HCT116 (cell line): ENCODE measurements at regions not wholly inside any gene's neighbourhood (a gene's known extent, or its start where the extent isn't known, plus 50 kb on each side); places are given as distances from the start of the nearest gene placed in this dataset.

Experiments
- ATAC-seq: fragments of 200-7000 bp; cut with Tn5 transposase; 2 replicates; pipeline ENCODE4 v1.9.1; 2020; ENCODE audit warnings: mild to moderate bottlenecking, moderate library complexity
- BruUV-seq: library from RNA; stranded (reverse); fragments of 400-500 nt; replicated peaks from 2 replicates; lab custom pipeline; 2021; lab: Mats Ljungman, UMichigan
- CTCF ChIA-PET: fragments of 300-600 bp; sonication (Branson Sonifier 250); formaldehyde crosslinking; loops from one replicate; lab custom pipeline; 2021; ENCODE audit warnings: antibody characterized with exemption; lab: Charles Lee
- POLR2A ChIA-PET: fragments of 300-600, 350-600 bp; sonication (Branson Sonifier 250); formaldehyde crosslinking; loops from one replicate; lab custom pipeline; 2021; ENCODE audit warnings: antibody characterized with exemption; lab: Charles Lee
- RAD21 ChIA-PET, 2 experiments: fragments of 300-600 bp; sonication (Branson Sonifier 250); formaldehyde crosslinking; loops; one replicate each; lab custom pipeline; 2023; ENCODE audit warnings: low total read pairs in 2 of 2; ENCODE audit not compliant: uncharacterized antibody in 2 of 2, unreplicated experiment in 2 of 2, low non-redundant PET in 1 of 2; lab: Charles Lee
- DNase-seq: peaks from one replicate; pipeline ENCODE4 v3.0.0-alpha.2; 2010; ENCODE audit warnings: low read depth, low spot score
- H2AFZ ChIP-seq: fragments of 200-600 bp; shearing (Covaris generic), sonication (generic); 2 replicates; pipeline ENCODE4 v1.6.1; 2017; ENCODE audit warnings: low read depth, mixed run types, mixed read lengths, antibody characterized with exemption, low read length; ENCODE audit not compliant: poor library complexity, severe bottlenecking
- H3K27ac ChIP-seq: 2 replicates; pipeline ENCODE4 v1.5.1; 2012; ENCODE audit warnings: low read depth, low read length
- H3K27me3 ChIP-seq: fragments of 200-600 bp; sonication (generic); 2 replicates; pipeline ENCODE4 v1.6.1; 2016; ENCODE audit warnings: mixed run types, low read length, mixed read lengths; ENCODE audit not compliant: insufficient read depth
- H3K36me3 ChIP-seq, 2 experiments: fragments of 200-500 bp in 1 of 2; fragments of 200-600 bp in 1 of 2; sonication (Bioruptor generic) in 1 of 2; sonication (generic) in 1 of 2; 2 replicates each; pipeline versions ENCODE4 v1.5.1 to v1.6.1; 2014 to 2016; ENCODE audit warnings: low read length in 2 of 2, inconsistent platforms in 1 of 2, mixed read lengths in 1 of 2, mixed run types in 1 of 2; ENCODE audit not compliant: insufficient read depth in 2 of 2, control insufficient read depth in 1 of 2
- H3K4me1 ChIP-seq, 2 experiments: fragments of 200-600 bp in 1 of 2; sonication (generic) in 1 of 2; 2 replicates each; pipeline versions ENCODE4 v1.5.1 to v1.6.1; 2012 to 2017; ENCODE audit warnings: low read length in 2 of 2, inconsistent platforms in 1 of 2, mild to moderate bottlenecking in 1 of 2, mixed read lengths in 1 of 2, mixed run types in 1 of 2, moderate library complexity in 1 of 2; ENCODE audit not compliant: insufficient read depth in 2 of 2, control insufficient read depth in 1 of 2
- H3K4me2 ChIP-seq: fragments of 200-600 bp; sonication (generic); 2 replicates; pipeline ENCODE4 v1.6.1; 2017; ENCODE audit warnings: mixed run types, low read length, mixed read lengths
- H3K4me3 ChIP-seq, 2 experiments: fragments of 200-600 bp in 1 of 2; sonication (generic) in 1 of 2; replicated peaks in 1 of 2; 2 replicates each; pipeline ENCODE4 v1.5.1; 2011 to 2016; ENCODE audit warnings: low read length in 2 of 2, control low read depth in 1 of 2, low read depth in 1 of 2, mild to moderate bottlenecking in 1 of 2, mixed read lengths in 1 of 2, mixed run types in 1 of 2
- H3K79me2 ChIP-seq: fragments of 200-600 bp; sonication (generic); 2 replicates; pipeline ENCODE4 v1.6.1; 2017; ENCODE audit warnings: mild to moderate bottlenecking, mixed run types, low read length, moderate library complexity, mixed read lengths; ENCODE audit not compliant: insufficient read depth
- H3K9ac ChIP-seq: fragments of 200-600 bp; sonication (generic); 2 replicates; pipeline ENCODE4 v1.6.1; 2016; ENCODE audit warnings: low read length, mixed read lengths
- H3K9me2 ChIP-seq: fragments of 200-600 bp; sonication (generic), shearing (Covaris generic); 2 replicates; pipeline ENCODE4 v1.6.1; 2017; ENCODE audit warnings: mixed run types, mild to moderate bottlenecking, moderate library complexity; ENCODE audit not compliant: insufficient read depth
- H3K9me3 ChIP-seq, 2 experiments: fragments of 200-500 bp in 1 of 2; fragments of 200-600 bp in 1 of 2; sonication (Bioruptor generic) in 1 of 2; sonication (generic) in 1 of 2; 2 replicates each; pipeline ENCODE4 v1.6.1; 2014 to 2017; ENCODE audit warnings: low read length in 2 of 2, mixed read lengths in 2 of 2, inconsistent platforms in 1 of 2, low read depth in 1 of 2, mild to moderate bottlenecking in 1 of 2, mixed run types in 1 of 2, moderate library complexity in 1 of 2; ENCODE audit not compliant: control insufficient read depth in 1 of 2, insufficient read depth in 1 of 2
- H4K20me1 ChIP-seq: fragments of 200-600 bp; sonication (generic), shearing (Covaris generic); 2 replicates; pipeline ENCODE4 v1.6.1; 2017; ENCODE audit warnings: mixed run types, mild to moderate bottlenecking, moderate library complexity; ENCODE audit not compliant: insufficient read depth
- EGR1 ChIP-seq: IDR thresholded peaks from 2 replicates; pipeline ENCODE4 v1.6.1; 2012; ENCODE audit warnings: low read depth
- ELF1 ChIP-seq: IDR thresholded peaks from 2 replicates; pipeline ENCODE4 v1.6.1; 2012; ENCODE audit warnings: low read depth, borderline replicate concordance
- EZH2 ChIP-seq: fragments of 200-600 bp; sonication (generic); IDR thresholded peaks from 2 replicates; pipeline ENCODE4 v1.6.1; 2017; ENCODE audit warnings: antibody characterized with exemption, mixed run types
- EZH2phosphoT487 ChIP-seq: fragments of 200-600 bp; IDR thresholded peaks from 2 replicates; pipeline ENCODE4 v1.6.1; 2018; ENCODE audit warnings: antibody characterized with exemption, borderline replicate concordance
- FOSL1 ChIP-seq: IDR thresholded peaks from 2 replicates; pipeline ENCODE4 v1.6.1; 2012; ENCODE audit warnings: low read depth
- JUND ChIP-seq: IDR thresholded peaks from 2 replicates; pipeline ENCODE4 v1.6.1; 2012
- SP1 ChIP-seq: IDR thresholded peaks from 2 replicates; pipeline ENCODE4 v1.6.1; 2012; ENCODE audit warnings: low read depth
- YY1 ChIP-seq: IDR thresholded peaks from 2 replicates; pipeline ENCODE4 v1.6.1; 2011; ENCODE audit warnings: low read length, low read depth, moderate library complexity, mild to moderate bottlenecking; ENCODE audit not compliant: insufficient replicate concordance; ENCODE audit errors: extremely low read depth
- ZNF274 ChIP-seq: fragments of 200-500 bp; sonication (Bioruptor generic); IDR thresholded peaks from 2 replicates; pipeline ENCODE4 v1.6.1; 2014; ENCODE audit warnings: mild to moderate bottlenecking, low read depth, low read length, inconsistent platforms
- intact Hi-C: fragments of 100-400 bp; cut with micrococcal nuclease; formaldehyde crosslinking; loops from 2 replicates; pipeline ENCODE4 v1.10.0; 2022
- TF ChIP-seq, protein P1 (sequence below): IDR thresholded peaks from 2 replicates; pipeline ENCODE4 v1.6.1; 2011; ENCODE audit warnings: mild to moderate bottlenecking, low read length, moderate library complexity; ENCODE audit not compliant: insufficient replicate concordance; ENCODE audit errors: extremely low read depth
- TF ChIP-seq, protein P2 (sequence below): IDR thresholded peaks from 2 replicates; pipeline ENCODE4 v1.6.1; 2012
- TF ChIP-seq, protein P3 (sequence below): IDR thresholded peaks from 2 replicates; pipeline ENCODE4 v1.6.1; 2012; ENCODE audit warnings: low read depth
- TF ChIP-seq, protein P4 (sequence below), 3 experiments: fragments of 200-600 bp in 1 of 3; sonication (generic) in 1 of 3; IDR thresholded peaks in 2 of 3; conservative IDR thresholded peaks in 1 of 3; 2 replicates each; pipeline ENCODE4 v1.5.1; 2012 to 2017; ENCODE audit warnings: low read depth in 2 of 3, low read length in 2 of 3, antibody characterized with exemption in 1 of 3, borderline replicate concordance in 1 of 3, control low read depth in 1 of 3, mild to moderate bottlenecking in 1 of 3, mixed read lengths in 1 of 3, mixed run types in 1 of 3, moderate library complexity in 1 of 3; ENCODE audit not compliant: insufficient read depth in 1 of 3

GRCh38 chr2:78890935-78891334, 134.6 kb upstream of the REG3G start:
- CTCF ChIA-PET: no interaction called here
- Histone ChIP-seq H3K9me3 (peaks cover 4 to 17% of the 10 kb centered on the region in 2 experiments; a peak in 2 of 4 replicates), H3K4me1 (no peaks in the 10 kb centered on the region), H4K20me1 (no peaks in the 10 kb centered on the region), H3K9ac (no peak overlapping the region), H2AFZ (no peak overlapping the region), H3K9me2 (no peaks in the 10 kb centered on the region), H3K36me3 (no peaks in the 10 kb centered on the region), H3K27me3 (no peaks in the 10 kb centered on the region), H3K79me2 (no peaks in the 10 kb centered on the region), H3K4me2 (no peak overlapping the region), H3K27ac (no peak overlapping the region), H3K4me3 (no peak overlapping the region)
- BruUV-seq: no TSS peak
- no peak for TF ChIP-seq ELF1
- TF ChIP-seq, protein P1, sequence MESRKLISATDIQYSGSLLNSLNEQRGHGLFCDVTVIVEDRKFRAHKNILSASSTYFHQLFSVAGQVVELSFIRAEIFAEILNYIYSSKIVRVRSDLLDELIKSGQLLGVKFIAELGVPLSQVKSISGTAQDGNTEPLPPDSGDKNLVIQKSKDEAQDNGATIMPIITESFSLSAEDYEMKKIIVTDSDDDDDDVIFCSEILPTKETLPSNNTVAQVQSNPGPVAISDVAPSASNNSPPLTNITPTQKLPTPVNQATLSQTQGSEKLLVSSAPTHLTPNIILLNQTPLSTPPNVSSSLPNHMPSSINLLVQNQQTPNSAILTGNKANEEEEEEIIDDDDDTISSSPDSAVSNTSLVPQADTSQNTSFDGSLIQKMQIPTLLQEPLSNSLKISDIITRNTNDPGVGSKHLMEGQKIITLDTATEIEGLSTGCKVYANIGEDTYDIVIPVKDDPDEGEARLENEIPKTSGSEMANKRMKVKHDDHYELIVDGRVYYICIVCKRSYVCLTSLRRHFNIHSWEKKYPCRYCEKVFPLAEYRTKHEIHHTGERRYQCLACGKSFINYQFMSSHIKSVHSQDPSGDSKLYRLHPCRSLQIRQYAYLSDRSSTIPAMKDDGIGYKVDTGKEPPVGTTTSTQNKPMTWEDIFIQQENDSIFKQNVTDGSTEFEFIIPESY: no peak
- no peak for TF ChIP-seq EZH2
- TF ChIP-seq ZNF274: no peak
- DNase-seq (no peak), ATAC-seq (no peak)
- RAD21 ChIA-PET: no interaction called here
- intact Hi-C loops: no loop called here
- POLR2A ChIA-PET: no interaction called here

DNA sequence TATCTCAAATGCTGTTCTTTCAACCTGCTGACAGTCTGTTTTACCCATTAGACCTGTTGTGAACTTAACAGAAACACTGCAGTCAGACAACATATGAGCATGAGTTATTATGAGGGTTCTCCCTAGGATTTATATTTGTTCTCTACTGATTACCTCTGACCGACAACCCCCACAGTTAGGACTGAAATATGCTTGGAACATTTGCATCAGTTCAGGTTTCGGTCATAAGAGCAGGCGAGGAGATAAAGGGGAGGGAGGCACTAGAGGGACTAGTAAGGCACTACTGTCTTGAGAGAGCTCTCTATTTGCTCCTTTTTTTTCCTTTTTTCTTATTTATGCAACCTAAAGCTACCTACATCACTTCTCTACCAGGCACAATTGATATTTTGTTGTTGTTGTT, 133.2 kb upstream of the REG3G start:
- no peaks in the 10 kb centered on the region for H4K20me1 ChIP-seq
- POLR2A ChIA-PET: no interaction called here
- TF ChIP-seq JUND (no peak), SP1 (no peak), FOSL1 (no peak), EZH2phosphoT487 (no peak), EGR1 (no peak), YY1 (no peak), ELF1 (no peak)
- TF ChIP-seq, protein P2, sequence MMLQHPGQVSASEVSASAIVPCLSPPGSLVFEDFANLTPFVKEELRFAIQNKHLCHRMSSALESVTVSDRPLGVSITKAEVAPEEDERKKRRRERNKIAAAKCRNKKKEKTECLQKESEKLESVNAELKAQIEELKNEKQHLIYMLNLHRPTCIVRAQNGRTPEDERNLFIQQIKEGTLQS: no peak
- TF ChIP-seq, protein P3, sequence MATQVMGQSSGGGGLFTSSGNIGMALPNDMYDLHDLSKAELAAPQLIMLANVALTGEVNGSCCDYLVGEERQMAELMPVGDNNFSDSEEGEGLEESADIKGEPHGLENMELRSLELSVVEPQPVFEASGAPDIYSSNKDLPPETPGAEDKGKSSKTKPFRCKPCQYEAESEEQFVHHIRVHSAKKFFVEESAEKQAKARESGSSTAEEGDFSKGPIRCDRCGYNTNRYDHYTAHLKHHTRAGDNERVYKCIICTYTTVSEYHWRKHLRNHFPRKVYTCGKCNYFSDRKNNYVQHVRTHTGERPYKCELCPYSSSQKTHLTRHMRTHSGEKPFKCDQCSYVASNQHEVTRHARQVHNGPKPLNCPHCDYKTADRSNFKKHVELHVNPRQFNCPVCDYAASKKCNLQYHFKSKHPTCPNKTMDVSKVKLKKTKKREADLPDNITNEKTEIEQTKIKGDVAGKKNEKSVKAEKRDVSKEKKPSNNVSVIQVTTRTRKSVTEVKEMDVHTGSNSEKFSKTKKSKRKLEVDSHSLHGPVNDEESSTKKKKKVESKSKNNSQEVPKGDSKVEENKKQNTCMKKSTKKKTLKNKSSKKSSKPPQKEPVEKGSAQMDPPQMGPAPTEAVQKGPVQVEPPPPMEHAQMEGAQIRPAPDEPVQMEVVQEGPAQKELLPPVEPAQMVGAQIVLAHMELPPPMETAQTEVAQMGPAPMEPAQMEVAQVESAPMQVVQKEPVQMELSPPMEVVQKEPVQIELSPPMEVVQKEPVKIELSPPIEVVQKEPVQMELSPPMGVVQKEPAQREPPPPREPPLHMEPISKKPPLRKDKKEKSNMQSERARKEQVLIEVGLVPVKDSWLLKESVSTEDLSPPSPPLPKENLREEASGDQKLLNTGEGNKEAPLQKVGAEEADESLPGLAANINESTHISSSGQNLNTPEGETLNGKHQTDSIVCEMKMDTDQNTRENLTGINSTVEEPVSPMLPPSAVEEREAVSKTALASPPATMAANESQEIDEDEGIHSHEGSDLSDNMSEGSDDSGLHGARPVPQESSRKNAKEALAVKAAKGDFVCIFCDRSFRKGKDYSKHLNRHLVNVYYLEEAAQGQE: no peak
- TF ChIP-seq, protein P4, sequence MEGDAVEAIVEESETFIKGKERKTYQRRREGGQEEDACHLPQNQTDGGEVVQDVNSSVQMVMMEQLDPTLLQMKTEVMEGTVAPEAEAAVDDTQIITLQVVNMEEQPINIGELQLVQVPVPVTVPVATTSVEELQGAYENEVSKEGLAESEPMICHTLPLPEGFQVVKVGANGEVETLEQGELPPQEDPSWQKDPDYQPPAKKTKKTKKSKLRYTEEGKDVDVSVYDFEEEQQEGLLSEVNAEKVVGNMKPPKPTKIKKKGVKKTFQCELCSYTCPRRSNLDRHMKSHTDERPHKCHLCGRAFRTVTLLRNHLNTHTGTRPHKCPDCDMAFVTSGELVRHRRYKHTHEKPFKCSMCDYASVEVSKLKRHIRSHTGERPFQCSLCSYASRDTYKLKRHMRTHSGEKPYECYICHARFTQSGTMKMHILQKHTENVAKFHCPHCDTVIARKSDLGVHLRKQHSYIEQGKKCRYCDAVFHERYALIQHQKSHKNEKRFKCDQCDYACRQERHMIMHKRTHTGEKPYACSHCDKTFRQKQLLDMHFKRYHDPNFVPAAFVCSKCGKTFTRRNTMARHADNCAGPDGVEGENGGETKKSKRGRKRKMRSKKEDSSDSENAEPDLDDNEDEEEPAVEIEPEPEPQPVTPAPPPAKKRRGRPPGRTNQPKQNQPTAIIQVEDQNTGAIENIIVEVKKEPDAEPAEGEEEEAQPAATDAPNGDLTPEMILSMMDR (IDR thresholded peaks at IDR 0.05 in 2 of 3, conservative IDR thresholded peaks at IDR 0.05 in 1 of 3; ENCODE audit: borderline replicate concordance in 1 of 3, insufficient read depth in 1 of 3, low read depth in 2 of 3, low read length in 2 of 3): no peak

More for the DNA sequence above, 133.2 kb upstream of the REG3G start:
- ChIA-PET CTCF (no interaction called here), RAD21 (no interaction called here)
- BruUV-seq: no TSS peak
- Histone ChIP-seq H3K9me2 (no peaks in the 10 kb centered on the region), H3K27ac (no peak overlapping the region), H3K27me3 (no peaks in the 10 kb centered on the region), H3K9me3 (peaks cover 9 to 19% of the 10 kb centered on the region in 2 experiments; a peak in 2 of 4 replicates), H2AFZ (no peak overlapping the region), H3K9ac (no peak overlapping the region), H3K4me2 (no peak overlapping the region), H3K36me3 (no peaks in the 10 kb centered on the region), H3K4me1 (no peaks in the 10 kb centered on the region), H3K79me2 (no peaks in the 10 kb centered on the region), H3K4me3 (no peak overlapping the region)
- intact Hi-C loops: no loop called here
- DNase-seq (no peak), ATAC-seq (no peak)
